CD4-positive, alpha-beta T cell treated with Interleukin-4 for 4 hours (primary cell): ENCODE measurements at regions not wholly inside any gene's neighbourhood (a gene's known extent, or its start where the extent isn't known, plus 50 kb on each side); places are given as distances from the start of the nearest gene placed in this dataset.

ENCODE experiments used
- DNase-seq: peaks from one replicate; pipeline ENCODE4 v3.0.0-alpha.2; 2020

- no peak for DNase-seq
These were observed 369.4 kb upstream of the B3GALT2 start for GRCh38 chr1:193555662-193556441.

DNA sequence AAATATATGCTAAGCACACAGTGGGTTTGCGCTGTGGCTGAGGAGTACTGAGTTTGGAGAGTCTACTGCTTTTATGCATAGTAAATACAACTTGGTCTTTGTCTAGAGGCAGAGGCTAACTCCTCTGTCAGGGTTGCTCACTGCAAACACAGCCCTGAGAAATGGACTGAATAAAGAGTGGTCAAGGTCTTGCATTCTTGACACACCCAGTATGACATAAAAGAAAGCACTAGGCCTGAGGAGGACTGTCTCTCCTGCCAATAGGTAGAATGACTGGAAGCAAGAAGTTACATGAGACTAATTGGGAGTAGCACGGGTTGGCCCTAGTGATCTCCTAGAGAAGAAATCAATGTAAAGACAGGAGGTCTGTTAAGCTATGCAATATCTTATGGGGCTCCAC, 367.2 kb upstream of the B3GALT2 start:
- no peak for DNase-seq

DNA sequence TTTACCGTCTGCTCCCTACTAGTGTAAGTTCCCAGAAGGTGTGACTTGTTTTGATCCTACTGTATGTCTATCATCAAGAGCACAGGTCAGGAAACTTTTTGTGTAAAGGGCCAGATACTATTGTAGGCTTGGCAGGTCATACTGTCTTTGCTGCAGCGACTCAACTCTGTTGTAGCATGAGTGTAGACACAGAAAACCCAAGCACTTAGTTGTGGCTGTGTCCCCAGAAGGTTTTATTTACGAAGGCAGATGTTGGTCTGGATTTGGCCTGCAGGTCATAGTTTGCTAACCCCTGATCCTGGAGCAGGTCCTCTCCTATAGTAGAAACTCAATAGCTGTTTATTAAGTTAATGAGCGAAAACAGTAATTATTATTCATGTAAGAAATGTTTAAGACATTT, 365.9 kb upstream of the B3GALT2 start:
- DNase-seq: no peak

DNA sequence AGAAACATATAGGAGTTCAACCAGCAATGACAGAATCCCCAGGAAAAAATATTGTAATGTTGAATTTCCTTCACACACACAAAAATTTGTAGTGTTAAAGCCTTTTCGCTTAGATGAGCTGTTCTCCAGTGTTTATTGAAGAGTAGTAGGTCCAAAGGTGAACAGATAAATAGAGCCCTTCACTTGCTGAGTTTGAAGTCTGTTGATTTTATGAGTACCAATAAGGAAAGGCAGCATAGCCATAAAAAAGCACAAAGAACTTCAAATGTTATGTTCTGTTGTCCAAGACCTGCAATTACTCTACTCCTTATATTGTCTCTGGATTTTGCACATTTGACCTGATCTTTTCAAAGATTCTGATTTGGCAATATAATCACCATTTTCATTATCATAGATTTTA, 362.7 kb upstream of the B3GALT2 start:
- DNase-seq: no peak

GRCh38 chr1:193545171-193545570, 358.8 kb upstream of the B3GALT2 start:
- DNase-seq: no peak

DNA sequence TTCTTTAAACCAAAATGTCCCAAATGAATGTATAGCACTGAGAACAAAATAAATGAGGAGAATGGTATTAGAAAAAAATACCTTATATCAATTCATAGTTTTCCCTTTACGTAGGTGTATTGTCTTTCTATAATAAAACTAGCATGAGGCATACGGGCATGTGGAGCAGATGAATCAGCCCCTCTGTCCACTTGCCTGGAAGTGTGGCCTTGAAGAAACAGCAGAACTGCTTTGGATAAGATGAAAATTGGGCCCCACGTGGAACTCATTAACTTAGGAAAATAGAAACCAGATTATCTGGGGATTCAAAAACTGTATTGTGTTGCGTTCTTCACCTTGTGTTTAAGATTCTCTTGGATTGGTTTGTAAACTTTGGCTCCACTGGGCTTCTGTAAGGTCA, 356.8 kb upstream of the B3GALT2 start:
- DNase-seq: no peak

DNA sequence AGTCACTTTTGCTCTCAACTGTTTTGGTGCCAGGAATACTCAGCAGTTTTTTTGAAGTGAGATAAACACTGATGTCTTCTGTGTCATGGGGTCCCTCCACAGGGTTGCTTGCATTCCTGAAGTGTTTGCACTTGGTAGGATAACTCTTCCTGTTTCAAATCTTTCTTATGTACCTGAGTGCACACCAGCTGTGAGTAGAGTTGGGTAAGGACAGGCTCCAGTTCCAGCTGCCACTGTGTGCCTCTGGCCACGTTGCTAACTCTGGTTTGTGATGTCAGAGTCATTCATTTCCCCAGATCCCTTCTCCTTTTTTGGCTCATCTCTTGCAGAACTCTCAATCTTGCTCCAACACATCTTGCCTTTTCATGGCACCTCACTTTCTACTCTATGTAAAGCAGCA, 356.3 kb upstream of the B3GALT2 start:
- DNase-seq: no peak

GRCh38 chr1:193540511-193540910, 354.1 kb upstream of the B3GALT2 start:
- DNase-seq: peak; percentile 51

- DNase-seq: peak; percentile 39
These were observed 353.5 kb upstream of the B3GALT2 start for GRCh38 chr1:193539731-193540459.

GRCh38 chr1:193538680-193539079, 352.3 kb upstream of the B3GALT2 start:
- peak; percentile 31 for DNase-seq

GRCh38 chr1:193538003-193538354, 351.6 kb upstream of the B3GALT2 start:
- DNase-seq: no peak

DNA sequence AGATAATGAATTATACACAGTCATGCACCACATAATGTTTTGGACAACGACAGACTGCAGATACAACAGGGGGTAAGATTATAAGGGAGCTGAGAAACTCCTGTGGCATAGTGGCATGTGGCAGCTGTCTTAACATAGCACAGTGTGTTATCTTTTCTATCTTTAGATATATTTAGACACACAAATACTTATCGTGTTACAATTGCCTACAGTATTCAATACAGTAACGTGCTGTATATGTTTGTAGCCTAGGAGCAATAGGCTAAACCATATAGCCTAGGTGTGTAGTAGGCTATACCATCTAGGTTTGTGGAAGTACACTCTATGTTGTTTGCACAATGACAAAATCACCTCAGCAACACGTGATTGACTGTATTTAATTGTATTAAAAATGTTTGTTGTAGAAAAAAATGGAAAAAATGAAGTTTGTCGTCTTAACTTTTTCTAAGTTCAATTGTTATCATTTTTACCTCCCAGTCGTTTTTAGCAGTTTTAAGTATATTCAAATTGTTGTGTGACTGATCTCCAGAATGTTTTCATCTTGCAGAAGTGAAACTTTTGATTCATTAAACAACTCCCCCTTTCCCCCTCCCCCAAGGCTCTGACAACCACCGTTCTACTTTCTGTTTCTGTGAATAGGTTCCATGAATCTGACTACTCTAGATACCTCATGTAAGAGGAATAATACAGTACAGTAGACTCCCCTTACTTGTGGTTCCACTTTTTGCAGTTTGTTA, 351.0 kb upstream of the B3GALT2 start:
- peak; percentile 81 for DNase-seq

- no peak for DNase-seq
These were observed 347.4 kb upstream of the B3GALT2 start for GRCh38 chr1:193533853-193534252.

DNA sequence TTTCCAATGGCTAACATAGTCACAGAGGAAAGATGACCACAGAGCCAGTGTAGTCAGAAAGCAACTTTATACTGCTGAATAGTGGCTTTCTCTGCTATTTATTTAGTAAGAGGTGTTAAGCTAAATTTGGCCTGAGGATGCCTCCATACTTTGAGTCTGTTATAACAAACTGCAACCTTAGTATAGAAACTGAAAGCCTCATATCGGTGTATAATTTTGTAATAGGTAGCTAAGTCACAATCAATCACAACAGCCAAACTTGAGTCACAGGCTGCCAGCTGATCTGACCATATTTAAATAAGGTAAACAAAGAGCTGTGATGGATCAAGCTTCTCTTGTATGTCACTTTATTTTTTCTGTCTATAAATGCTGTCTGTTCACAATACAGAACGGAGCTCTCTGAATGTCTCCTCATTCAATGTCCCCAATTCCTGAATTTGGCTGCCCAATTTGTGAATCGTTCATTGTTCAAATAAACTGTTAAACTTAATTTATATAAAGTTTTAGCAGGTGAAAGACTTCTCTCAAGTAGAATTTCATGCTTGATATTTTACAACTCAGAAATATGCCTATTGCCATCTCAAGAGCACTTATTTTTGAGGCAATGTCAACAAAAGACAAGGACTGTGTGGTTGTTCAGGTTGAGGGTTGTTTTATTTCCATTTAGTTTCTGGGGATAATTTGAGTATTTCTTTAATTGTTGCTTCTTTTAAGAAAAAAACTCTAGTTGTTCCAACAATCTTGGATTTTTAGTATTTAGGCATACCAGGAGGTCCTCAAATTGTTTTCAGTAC, 339.7 kb upstream of the B3GALT2 start:
- peak; percentile 36 for DNase-seq

GRCh38 chr1:193525411-193525810, 339.0 kb upstream of the B3GALT2 start:
- DNase-seq: no peak

DNA sequence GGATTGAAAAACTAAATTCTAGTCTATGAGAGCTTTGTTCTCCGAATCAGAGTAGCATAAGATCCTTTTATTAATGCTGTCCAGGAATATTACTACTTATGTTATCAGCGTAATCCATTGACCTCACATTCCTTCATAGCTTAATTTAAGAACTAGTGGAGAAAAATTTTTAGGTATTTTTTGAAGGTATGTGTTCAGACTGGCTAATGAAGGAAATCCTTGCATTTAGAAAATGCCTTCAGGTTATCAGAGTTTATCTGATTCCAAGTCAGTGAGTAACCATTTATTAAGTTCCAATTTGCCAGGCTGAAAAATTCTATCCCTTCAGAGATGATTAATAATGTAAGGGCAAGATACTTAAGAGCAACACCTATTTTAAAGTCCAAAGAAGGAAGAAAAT, 338.2 kb upstream of the B3GALT2 start:
- no peak for DNase-seq

GRCh38 chr1:193524021-193524420, 337.6 kb upstream of the B3GALT2 start:
- no peak for DNase-seq

DNA sequence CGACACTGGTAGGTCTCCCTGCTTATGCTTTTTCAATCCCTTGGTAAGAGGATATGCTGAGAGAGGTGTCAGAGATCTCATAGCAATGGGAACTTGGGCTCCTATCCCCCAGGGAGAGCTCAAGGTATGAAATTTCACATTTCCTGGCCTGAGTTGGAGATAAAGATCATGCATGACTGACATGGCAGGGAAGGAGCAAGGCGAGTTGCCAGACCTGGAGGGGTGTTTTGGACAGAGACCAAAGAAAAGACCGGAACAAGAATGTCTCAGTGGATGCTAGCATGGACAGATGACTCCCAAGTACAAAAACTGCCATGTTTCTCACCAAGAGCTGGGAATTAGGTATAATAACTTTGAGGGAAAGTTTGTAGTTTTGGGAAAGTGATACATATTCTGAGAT, 334.1 kb upstream of the B3GALT2 start:
- DNase-seq: no peak

- DNase-seq: no peak
These were observed 333.5 kb upstream of the B3GALT2 start for GRCh38 chr1:193519922-193520321.

DNA sequence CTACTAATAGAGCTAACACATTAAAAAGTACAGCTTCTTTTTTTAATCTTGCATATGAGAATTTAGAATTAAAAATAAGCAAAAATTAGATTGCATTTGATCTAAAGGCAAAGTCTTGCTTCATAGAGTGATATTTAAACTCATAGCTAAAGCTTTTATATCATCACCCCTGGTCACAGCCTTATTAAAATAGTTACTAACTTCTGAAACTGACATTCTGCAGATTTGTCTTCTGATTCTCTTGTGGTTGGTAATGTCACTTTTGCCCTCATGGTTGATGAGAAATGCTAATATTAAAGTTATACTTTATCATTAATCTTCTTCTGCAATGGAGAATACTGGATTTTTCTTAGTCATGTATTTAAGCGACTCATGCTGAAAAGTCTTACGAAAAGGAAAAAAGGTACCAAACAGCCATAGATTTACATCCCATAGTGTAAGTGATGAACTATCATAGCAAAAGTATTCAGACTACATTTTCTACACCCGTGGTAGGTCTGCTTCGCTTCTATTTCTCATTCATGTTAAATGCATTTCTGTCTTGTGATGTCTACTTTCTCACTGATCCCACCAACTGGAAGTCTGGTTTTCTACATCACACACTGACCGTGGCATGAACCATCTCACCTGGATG, 330.5 kb upstream of the B3GALT2 start:
- DNase-seq: no peak

- no peak for DNase-seq
These were observed 328.0 kb upstream of the B3GALT2 start for GRCh38 chr1:193514397-193514796.

GRCh38 chr1:193513032-193513431, 326.6 kb upstream of the B3GALT2 start:
- DNase-seq: no peak

DNA sequence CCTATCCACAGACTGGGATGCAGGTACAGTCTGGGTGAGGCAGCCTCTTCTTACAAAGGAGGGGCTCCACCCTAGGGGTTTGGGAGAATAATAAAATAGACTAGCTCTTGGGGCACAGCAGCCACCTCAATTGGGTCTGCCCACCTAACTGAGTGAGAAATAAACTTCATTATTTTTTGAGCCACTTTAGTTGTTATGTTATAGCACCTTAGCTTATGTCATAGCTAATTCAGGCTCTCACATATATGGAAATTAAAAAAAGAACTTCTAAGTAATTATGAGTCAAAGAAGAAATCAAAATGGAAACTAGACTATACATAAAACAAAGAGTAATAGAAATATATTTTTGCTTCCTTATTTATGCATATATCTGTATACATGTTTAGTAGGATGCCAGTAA, 318.5 kb upstream of the B3GALT2 start:
- DNase-seq: no peak
